Ishikawa (cell line): ENCODE measurements at regions not wholly inside any gene's neighbourhood (a gene's known extent, or its start where the extent isn't known, plus 50 kb on each side); places are given as distances from the start of the nearest gene placed in this dataset.
A peak's percentile ranks its signal among the peaks of the same experiment; 100 is the strongest.

ENCODE experiments used
- CEBPB ChIP-seq: IDR thresholded peaks from 2 replicates; pipeline ENCODE4 v1.6.1; 2012
- CREB1 ChIP-seq: IDR thresholded peaks from 2 replicates; pipeline ENCODE4 v1.6.1; 2012; ENCODE audit warnings: low read depth
- EGR1 ChIP-seq: IDR thresholded peaks from 2 replicates; pipeline ENCODE4 v1.6.1; 2012
- EP300 ChIP-seq: IDR thresholded peaks from 2 replicates; pipeline ENCODE4 v1.6.1; 2012; ENCODE audit warnings: borderline replicate concordance
- FOXM1 ChIP-seq: IDR thresholded peaks from 2 replicates; pipeline ENCODE4 v1.6.1; 2012; ENCODE audit warnings: low read depth, borderline replicate concordance
- MAX ChIP-seq: IDR thresholded peaks from 2 replicates; pipeline ENCODE4 v1.6.1; 2012
- NFIC ChIP-seq: IDR thresholded peaks from 2 replicates; pipeline ENCODE4 v1.6.1; 2012
- RAD21 ChIP-seq: IDR thresholded peaks from 2 replicates; pipeline ENCODE4 v1.6.1; 2012; ENCODE audit warnings: low read depth
- REST ChIP-seq: IDR thresholded peaks from 2 replicates; pipeline ENCODE4 v1.6.1; 2012; ENCODE audit warnings: low read depth, mild to moderate bottlenecking
- TAF1 ChIP-seq: IDR thresholded peaks from 2 replicates; pipeline ENCODE4 v1.6.1; 2012; ENCODE audit warnings: low read depth, mild to moderate bottlenecking
- TCF12 ChIP-seq: IDR thresholded peaks from 2 replicates; pipeline ENCODE4 v1.6.1; 2012; ENCODE audit warnings: low read depth
- TEAD4 ChIP-seq: IDR thresholded peaks from 2 replicates; pipeline ENCODE4 v1.6.1; 2012
- USF1 ChIP-seq: IDR thresholded peaks from 2 replicates; pipeline ENCODE4 v1.6.1; 2012
- YY1 ChIP-seq: IDR thresholded peaks from 2 replicates; pipeline ENCODE4 v1.6.1; 2012; ENCODE audit warnings: low read depth
- ZBTB7A ChIP-seq: IDR thresholded peaks from 2 replicates; pipeline ENCODE4 v1.6.1; 2012; ENCODE audit warnings: low read depth

GRCh38 chr3:30289766-30290165 lies 316.6 kb upstream of the TGFBR2 start:
- TF ChIP-seq RAD21, result no peak
- TF ChIP-seq FOXM1, result no peak
- TF ChIP-seq TEAD4, result no peak
- TF ChIP-seq YY1, result no peak
- no peak for TF ChIP-seq ZBTB7A
- TF ChIP-seq MAX, result no peak
- no peak for TF ChIP-seq EGR1
- no peak for TF ChIP-seq REST

- TF ChIP-seq CREB1 (no peak), ZBTB7A (no peak), YY1 (no peak), EGR1 (no peak), REST (no peak), FOXM1 (no peak), TCF12 (no peak), CEBPB (no peak), EP300 (no peak), TEAD4 (no peak), RAD21 (no peak), NFIC (no peak), USF1 (no peak)
Measured at GRCh38 chr3:30290479-30290878, 315.9 kb upstream of the TGFBR2 start.

GRCh38 chr3:30292192-30292893 lies 314.1 kb upstream of the TGFBR2 start:
- no peak for TF ChIP-seq EP300
- peak; percentile 66; the same call in 1 of the 2 replicates for TF ChIP-seq CEBPB

- TF ChIP-seq REST (no peak), EGR1 (no peak), YY1 (no peak)
Measured at GRCh38 chr3:30293621-30294240, 312.7 kb upstream of the TGFBR2 start.

- TF ChIP-seq TAF1 (no peak), CEBPB (no peak), CREB1 (no peak), YY1 (no peak), TCF12 (no peak), TEAD4 (no peak), REST (no peak)
Measured at GRCh38 chr3:30294241-30294667, 312.1 kb upstream of the TGFBR2 start.
